ENCODE measurements at regions not wholly inside any gene's neighbourhood (a gene's known extent, or its start where the extent isn't known, plus 50 kb on each side); places are given as distances from the start of the nearest gene placed in this dataset.

DNA sequence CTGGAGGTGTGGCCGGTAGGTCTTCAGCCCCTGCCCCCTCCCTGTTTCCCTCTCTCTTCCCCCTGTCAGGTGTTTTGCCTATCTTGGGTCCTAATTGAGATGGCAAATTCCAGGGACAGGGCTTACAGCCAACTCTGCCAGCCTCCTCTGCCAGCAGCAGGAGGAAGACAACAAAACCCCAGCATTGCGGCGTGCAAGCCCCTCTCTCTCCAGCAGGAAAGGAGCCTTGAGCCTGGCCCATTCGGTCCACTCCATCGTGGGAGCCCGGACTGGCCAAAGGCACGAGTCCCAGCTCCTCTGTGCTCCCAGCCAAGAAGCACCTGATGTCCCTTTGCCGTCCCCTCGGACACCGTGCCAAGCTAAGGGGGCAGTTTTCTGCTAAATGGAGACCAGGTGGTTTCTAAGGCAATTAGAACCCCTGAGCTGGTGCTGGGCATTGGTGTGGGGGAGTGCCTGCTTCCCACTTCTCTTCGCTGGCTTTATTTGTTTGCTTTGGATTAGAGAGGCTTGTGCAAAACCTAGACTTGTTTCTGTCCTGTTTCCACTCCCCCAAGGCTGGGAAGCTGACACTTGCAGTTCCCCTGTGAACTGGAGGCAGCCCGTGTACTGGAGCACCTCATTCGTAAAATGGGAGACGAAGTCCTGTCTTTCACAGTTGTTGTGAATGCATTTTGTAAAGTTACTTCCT, 57.1 kb upstream of the LHX5 start:
- H3K4me3 ChIP-seq, result no peak overlapping the region
- TF ChIP-seq POLR2A (IDR thresholded peaks at IDR 0.05), result no peak
- TF ChIP-seq, protein P1, sequence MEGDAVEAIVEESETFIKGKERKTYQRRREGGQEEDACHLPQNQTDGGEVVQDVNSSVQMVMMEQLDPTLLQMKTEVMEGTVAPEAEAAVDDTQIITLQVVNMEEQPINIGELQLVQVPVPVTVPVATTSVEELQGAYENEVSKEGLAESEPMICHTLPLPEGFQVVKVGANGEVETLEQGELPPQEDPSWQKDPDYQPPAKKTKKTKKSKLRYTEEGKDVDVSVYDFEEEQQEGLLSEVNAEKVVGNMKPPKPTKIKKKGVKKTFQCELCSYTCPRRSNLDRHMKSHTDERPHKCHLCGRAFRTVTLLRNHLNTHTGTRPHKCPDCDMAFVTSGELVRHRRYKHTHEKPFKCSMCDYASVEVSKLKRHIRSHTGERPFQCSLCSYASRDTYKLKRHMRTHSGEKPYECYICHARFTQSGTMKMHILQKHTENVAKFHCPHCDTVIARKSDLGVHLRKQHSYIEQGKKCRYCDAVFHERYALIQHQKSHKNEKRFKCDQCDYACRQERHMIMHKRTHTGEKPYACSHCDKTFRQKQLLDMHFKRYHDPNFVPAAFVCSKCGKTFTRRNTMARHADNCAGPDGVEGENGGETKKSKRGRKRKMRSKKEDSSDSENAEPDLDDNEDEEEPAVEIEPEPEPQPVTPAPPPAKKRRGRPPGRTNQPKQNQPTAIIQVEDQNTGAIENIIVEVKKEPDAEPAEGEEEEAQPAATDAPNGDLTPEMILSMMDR (IDR thresholded peaks at IDR 0.05), result no peak
- no peaks in the 10 kb centered on the region for H3K36me3 ChIP-seq (replicated peaks in 1 of 2)
- intact Hi-C loops (cut with DNase I), result no loop called here
- H3K27me3 ChIP-seq, result peaks cover 21% of the 10 kb centered on the region
- H3K4me1 ChIP-seq (replicated peaks in 1 of 2), result no peaks in the 10 kb centered on the region
- no peaks in the 10 kb centered on the region for H3K9me3 ChIP-seq (replicated peaks in 1 of 3)
- DNase-seq, result no peak
- no peak overlapping the region for H3K27ac ChIP-seq
- WGBS, 4 donors, result 31 to 41% (median 37%) methylated on average over 10 to 14 of the region's 14 CpGs

GRCh38 chr12:113525066-113525465, 53.4 kb upstream of the LHX5 start:
- Histone ChIP-seq H3K4me1 (replicated peaks in 1 of 2) (no peaks in the 10 kb centered on the region), H3K27me3 (peaks cover 32% of the 10 kb centered on the region), H3K4me3 (no peak overlapping the region), H3K9me3 (replicated peaks in 1 of 3) (no peaks in the 10 kb centered on the region), H3K36me3 (replicated peaks in 1 of 2) (no peaks in the 10 kb centered on the region), H3K27ac (no peak overlapping the region)
- 62 to 75% (median 68%) methylated on average over 6 to 7 of the region's 7 CpGs for WGBS, 4 donors
- DNase-seq, result no peak
- intact Hi-C loops (cut with DNase I), result no loop called here
- TF ChIP-seq, protein P1 (IDR thresholded peaks at IDR 0.05), result no peak
- TF ChIP-seq POLR2A (IDR thresholded peaks at IDR 0.05), result no peak

DNA sequence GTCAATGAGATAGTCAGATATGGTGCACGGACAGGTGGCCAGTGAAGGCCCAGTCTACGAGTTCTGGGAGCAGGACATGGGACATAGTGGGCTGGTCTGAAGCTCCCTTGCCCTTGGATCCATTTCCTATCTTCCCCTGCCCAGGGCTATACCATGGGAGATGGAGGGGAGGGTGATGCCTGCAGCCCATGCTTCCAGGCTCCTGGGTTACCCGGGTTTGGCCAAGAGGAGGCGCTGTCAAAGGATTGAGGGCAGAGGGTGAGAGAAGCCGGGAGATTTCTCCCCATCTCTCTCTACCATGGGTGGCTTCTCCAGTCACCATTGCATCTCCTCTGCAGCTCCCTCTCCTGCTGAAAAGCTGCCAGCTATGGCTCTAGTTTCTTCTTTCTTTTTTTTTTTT, 52.8 kb upstream of the LHX5 start:
- no peak overlapping the region for H3K27ac ChIP-seq
- H3K4me1 ChIP-seq (replicated peaks in 1 of 2), result no peaks in the 10 kb centered on the region
- H3K27me3 ChIP-seq, result peaks cover 38% of the 10 kb centered on the region
- WGBS, 4 donors, result 64 to 72% (median 71%) methylated on average over 5 of the region's 5 CpGs
- intact Hi-C loops (cut with DNase I), result no loop called here
- H3K36me3 ChIP-seq (replicated peaks in 1 of 2), result no peaks in the 10 kb centered on the region
- H3K4me3 ChIP-seq, result no peak overlapping the region
- no peak for DNase-seq
- TF ChIP-seq POLR2A (IDR thresholded peaks at IDR 0.05), result no peak
- TF ChIP-seq, protein P1 (IDR thresholded peaks at IDR 0.05), result no peak
- H3K9me3 ChIP-seq (replicated peaks in 1 of 3), result no peaks in the 10 kb centered on the region

DNA sequence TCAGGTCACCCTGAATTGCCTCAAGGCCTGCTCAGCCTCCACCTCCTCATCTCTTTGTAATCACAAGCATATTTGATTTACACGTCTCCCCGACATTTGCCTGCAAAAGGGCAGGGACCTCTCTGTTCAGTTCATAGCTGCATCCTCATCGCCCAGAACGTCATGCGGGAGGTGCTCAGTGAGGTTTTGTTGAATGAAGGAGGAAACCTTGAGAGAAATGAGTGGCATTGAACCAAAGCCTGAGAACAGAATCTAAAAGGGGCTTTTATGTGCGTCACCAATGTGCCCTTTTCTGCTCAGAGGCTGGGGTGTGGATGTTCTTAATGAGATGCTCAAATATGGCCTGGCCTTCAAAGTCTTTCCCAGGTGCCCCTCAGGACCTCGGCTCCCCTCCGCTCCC, 50.0 kb upstream of the LHX5 start:
- Histone ChIP-seq H3K27me3 (peaks cover 53% of the 10 kb centered on the region), H3K9me3 (replicated peaks in 1 of 3) (no peaks in the 10 kb centered on the region), H3K4me1 (replicated peaks in 1 of 2) (no peaks in the 10 kb centered on the region), H3K27ac (no peak overlapping the region), H3K36me3 (replicated peaks in 1 of 2) (no peaks in the 10 kb centered on the region), H3K4me3 (no peak overlapping the region)
- 50 to 58% (median 54%) methylated on average over 8 of the region's 8 CpGs for WGBS, 4 donors
- TF ChIP-seq, protein P1 (IDR thresholded peaks at IDR 0.05), result no peak
- no peak for TF ChIP-seq POLR2A (IDR thresholded peaks at IDR 0.05)
- intact Hi-C loops (cut with DNase I), result no loop called here
- no peak for DNase-seq
